ENCODE measurements at regions not wholly inside any gene's neighbourhood (a gene's known extent, or its start where the extent isn't known, plus 50 kb on each side); places are given as distances from the start of the nearest gene placed in this dataset.
"Not testable (repeated sequence)": the region's sequence is repeated elsewhere in the genome, so short reads cannot be mapped to it uniquely, and the experiment has no call there.

GRCh38 chr17:83171661-83172060, 92.3 kb downstream of the METRNL start:
- H3K27me3 ChIP-seq (replicated peaks in 1 of 4; ENCODE audit: control extremely low read depth in 1 of 4, control insufficient read depth in 3 of 4, insufficient read depth in 4 of 4, low read length in 3 of 4), result peaks cover 0 to 5% (median 0%) of the 10 kb centered on the region in 4 experiments
- intact Hi-C loops (cut with micrococcal nuclease), result no loop called here
- H3K4me1 ChIP-seq (ENCODE audit: control insufficient read depth in 2 of 2, insufficient read depth in 2 of 2, low read length in 2 of 2), result peaks cover 15 to 17% of the 10 kb centered on the region in 2 donors
- TF ChIP-seq EZH2 (IDR thresholded peaks at IDR 0.05; ENCODE audit: borderline replicate concordance, insufficient read depth, low read depth, low read length, poor library complexity, severe bottlenecking) (no peak), CTCF (IDR thresholded peaks at IDR 0.05) (no peak)
- Mint-ChIP-seq H3K27me3 (peaks cover 41% of the 10 kb centered on the region), H3K4me1 (peaks cover 19% of the 10 kb centered on the region), H3K4me3 (no peak overlapping the region), H3K27ac (no peak overlapping the region), H3K9me3 (ENCODE audit: insufficient read depth) (peaks cover 6% of the 10 kb centered on the region)
- ChIA-PET POLR2A (no interaction called here), CTCF (no interaction called here)
- no peak overlapping the region for H2AFZ ChIP-seq (ENCODE audit: insufficient read depth, low read depth, low read length, poor library complexity, severe bottlenecking)
- WGBS (ENCODE audit: insufficient coverage), result 94% methylated on average over 18 of the region's 21 CpGs
- ATAC-seq (ENCODE audit: low read depth), result no peak
- no peak overlapping the region for H3K27ac ChIP-seq (ENCODE audit: low read length in 2 of 2)
- no peaks in the 10 kb centered on the region for H3K36me3 ChIP-seq (replicated peaks in 1 of 2; ENCODE audit: control extremely low read depth in 1 of 2, control insufficient read depth in 1 of 2, extremely low read depth in 1 of 2, insufficient read depth in 2 of 2, low read length in 1 of 2)
- H3K4me3 ChIP-seq (ENCODE audit: control extremely low read depth in 1 of 5, extremely low read depth in 1 of 5, insufficient read depth in 1 of 5, low read depth in 2 of 5, low read length in 4 of 5), result no peak overlapping the region
- no peak overlapping the region for H3K4me2 ChIP-seq (replicated peaks; ENCODE audit: low read depth, low read length, poor library complexity, severe bottlenecking)
- no peak for DNase-seq
- H4K20me1 ChIP-seq (ENCODE audit: control insufficient read depth, insufficient read depth, low read length, poor library complexity, severe bottlenecking), result no peaks in the 10 kb centered on the region
- H3K9me3 ChIP-seq (ENCODE audit: control extremely low read depth in 1 of 3, control insufficient read depth in 2 of 3, insufficient read depth in 1 of 3, low read length in 2 of 3), result peaks cover 0 to 6% (median 4%) of the 10 kb centered on the region in 3 donors
- H3K9ac ChIP-seq (ENCODE audit: low read length), result no peak overlapping the region
- no peaks in the 10 kb centered on the region for H3K79me2 ChIP-seq (ENCODE audit: control insufficient read depth, insufficient read depth, low read length)

DNA sequence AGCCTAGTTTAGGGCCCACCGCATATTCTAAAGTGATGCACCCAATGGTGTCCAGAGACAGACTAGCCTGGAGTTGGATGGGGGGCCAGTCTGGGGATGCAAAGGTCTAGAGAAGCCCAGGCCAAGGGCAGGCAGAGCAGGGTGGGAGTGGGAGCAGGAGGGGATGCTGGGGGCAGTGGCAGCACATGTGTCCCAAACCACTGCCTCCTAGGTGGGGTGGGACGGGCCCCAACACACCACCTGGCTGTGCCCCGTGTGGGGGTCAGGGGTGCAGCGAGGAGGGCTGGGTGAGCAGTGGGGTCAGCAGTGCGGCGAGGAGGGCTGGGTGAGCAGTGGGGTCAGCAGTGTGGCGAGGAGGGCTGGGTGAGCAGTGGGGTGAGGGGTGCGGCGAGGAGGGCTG, 92.7 kb downstream of the METRNL start:
- H3K79me2 ChIP-seq (ENCODE audit: control insufficient read depth, insufficient read depth, low read length); CTCF ChIA-PET; H2AFZ ChIP-seq (ENCODE audit: insufficient read depth, low read depth, low read length, poor library complexity, severe bottlenecking); H4K20me1 ChIP-seq (ENCODE audit: control insufficient read depth, insufficient read depth, low read length, poor library complexity, severe bottlenecking); H3K9me3 Mint-ChIP-seq (ENCODE audit: insufficient read depth); intact Hi-C loops (cut with micrococcal nuclease); H3K9me3 ChIP-seq (ENCODE audit: control extremely low read depth in 1 of 3, control insufficient read depth in 2 of 3, insufficient read depth in 1 of 3, low read length in 2 of 3); H3K4me3 ChIP-seq (ENCODE audit: control extremely low read depth in 1 of 5, extremely low read depth in 1 of 5, insufficient read depth in 1 of 5, low read depth in 2 of 5, low read length in 4 of 5); DNase-seq; H3K9ac ChIP-seq (ENCODE audit: low read length); H3K27ac ChIP-seq (ENCODE audit: low read length in 2 of 2); H3K36me3 ChIP-seq (replicated peaks in 1 of 2; ENCODE audit: control extremely low read depth in 1 of 2, control insufficient read depth in 1 of 2, extremely low read depth in 1 of 2, insufficient read depth in 2 of 2, low read length in 1 of 2); H3K4me2 ChIP-seq (replicated peaks; ENCODE audit: low read depth, low read length, poor library complexity, severe bottlenecking); ATAC-seq (ENCODE audit: low read depth); POLR2A ChIA-PET; H3K27me3 ChIP-seq (replicated peaks in 1 of 4; ENCODE audit: control extremely low read depth in 1 of 4, control insufficient read depth in 3 of 4, insufficient read depth in 4 of 4, low read length in 3 of 4); H3K4me3 Mint-ChIP-seq; H3K27ac Mint-ChIP-seq: not testable (repeated sequence)
- Mint-ChIP-seq H3K27me3 (peaks cover 36% of the 10 kb centered on the region), H3K4me1 (peaks cover 19% of the 10 kb centered on the region)
- H3K4me1 ChIP-seq (ENCODE audit: control insufficient read depth in 2 of 2, insufficient read depth in 2 of 2, low read length in 2 of 2), result peaks cover 15 to 17% of the 10 kb centered on the region in 2 donors
- 96% methylated on average over 6 of the region's 9 CpGs for WGBS (ENCODE audit: insufficient coverage)

DNA sequence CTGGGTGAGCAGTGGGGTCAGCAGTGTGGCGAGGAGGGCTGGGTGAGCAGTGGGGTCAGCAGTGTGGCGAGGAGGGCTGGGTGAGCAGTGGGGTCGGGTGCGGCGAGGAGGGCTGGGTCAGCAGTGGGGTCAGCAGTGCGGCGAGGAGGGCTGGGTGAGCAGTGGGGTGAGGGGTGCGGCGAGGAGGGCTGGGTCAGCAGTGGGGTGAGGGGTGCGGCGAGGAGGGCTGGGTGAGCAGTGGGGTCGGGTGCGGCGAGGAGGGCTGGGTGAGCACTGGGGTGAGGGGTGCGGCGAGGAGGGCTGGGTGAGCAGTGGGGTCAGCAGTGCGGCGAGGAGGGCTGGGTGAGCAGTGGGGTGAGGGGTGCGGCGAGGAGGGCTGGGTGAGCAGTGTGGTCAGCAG, 93.2 kb downstream of the METRNL start:
- H3K27ac Mint-ChIP-seq; H3K9ac ChIP-seq (ENCODE audit: low read length); H4K20me1 ChIP-seq (ENCODE audit: control insufficient read depth, insufficient read depth, low read length, poor library complexity, severe bottlenecking); CTCF ChIA-PET; ATAC-seq (ENCODE audit: low read depth); H3K4me2 ChIP-seq (replicated peaks; ENCODE audit: low read depth, low read length, poor library complexity, severe bottlenecking); H3K4me3 ChIP-seq (ENCODE audit: control extremely low read depth in 1 of 5, extremely low read depth in 1 of 5, insufficient read depth in 1 of 5, low read depth in 2 of 5, low read length in 4 of 5); H3K79me2 ChIP-seq (ENCODE audit: control insufficient read depth, insufficient read depth, low read length); H3K36me3 ChIP-seq (replicated peaks in 1 of 2; ENCODE audit: control extremely low read depth in 1 of 2, control insufficient read depth in 1 of 2, extremely low read depth in 1 of 2, insufficient read depth in 2 of 2, low read length in 1 of 2); H3K9me3 Mint-ChIP-seq (ENCODE audit: insufficient read depth); DNase-seq; H3K4me3 Mint-ChIP-seq; H3K27me3 ChIP-seq (replicated peaks in 1 of 4; ENCODE audit: control extremely low read depth in 1 of 4, control insufficient read depth in 3 of 4, insufficient read depth in 4 of 4, low read length in 3 of 4); H3K9me3 ChIP-seq (ENCODE audit: control extremely low read depth in 1 of 3, control insufficient read depth in 2 of 3, insufficient read depth in 1 of 3, low read length in 2 of 3); POLR2A ChIA-PET; H2AFZ ChIP-seq (ENCODE audit: insufficient read depth, low read depth, low read length, poor library complexity, severe bottlenecking); H3K27ac ChIP-seq (ENCODE audit: low read length in 2 of 2); intact Hi-C loops (cut with micrococcal nuclease): not testable (repeated sequence)
- Mint-ChIP-seq H3K4me1 (peaks cover 19% of the 10 kb centered on the region), H3K27me3 (peaks cover 31% of the 10 kb centered on the region)
- H3K4me1 ChIP-seq (ENCODE audit: control insufficient read depth in 2 of 2, insufficient read depth in 2 of 2, low read length in 2 of 2), result peaks cover 15 to 17% of the 10 kb centered on the region in 2 donors
- no CpG with 5 or more reads among the region's 20 CpGs for WGBS (ENCODE audit: insufficient coverage)

All from B cell (primary cell).